GM12878 (cell line): ENCODE measurements at regions not wholly inside any gene's neighbourhood (a gene's known extent, or its start where the extent isn't known, plus 50 kb on each side); places are given as distances from the start of the nearest gene placed in this dataset.

Experiments used
- ATAC-seq: fragments of 200-7000 bp; cut with Tn5 transposase; 3 replicates; pipeline ENCODE4 v1.9.1; 2020; ENCODE audit warnings: mild to moderate bottlenecking, moderate library complexity
- BruUV-seq: library from RNA; stranded (reverse); fragments of 400-500 nt; replicated peaks from 2 replicates; lab custom pipeline; 2021; lab: Mats Ljungman, UMichigan
- CTCF ChIA-PET: fragments of 300-600 bp; sonication (Branson Sonifier 250); formaldehyde crosslinking; extraction: SDS; loops from one replicate; lab custom pipeline; 2021; ENCODE audit warnings: inconsistent platforms; lab: Yijun Ruan, JAX
- POLR2A ChIA-PET: fragments of 350-600 bp; formaldehyde crosslinking; extraction: SDS; loops from one replicate; lab custom pipeline; 2021; ENCODE audit warnings: inconsistent platforms; lab: Charles Lee
- RAD21 ChIA-PET: fragments of 300-600 bp; sonication (Branson Sonifier 250); formaldehyde crosslinking; loops from one replicate; lab custom pipeline; 2023; ENCODE audit warnings: antibody characterized with exemption; ENCODE audit not compliant: unreplicated experiment; lab: Charles Lee
- SMC1A ChIA-PET: fragments of 300-600 bp; sonication (Branson Sonifier 250); formaldehyde crosslinking; loops from one replicate; lab custom pipeline; 2023; ENCODE audit not compliant: unreplicated experiment, uncharacterized antibody; lab: Charles Lee
- DNase-seq: peaks from one replicate; pipeline ENCODE4 v3.0.0-alpha.2; 2011; ENCODE audit warnings: low read depth, low spot score
- FAIRE-seq: peaks from 3 replicates; lab custom pipeline; 2011; peaks lifted over from hg19 to GRCh38; lab: Jason Lieb, UNC
- H2AFZ ChIP-seq: 2 replicates; pipeline ENCODE4 v1.6.0; 2011; ENCODE audit warnings: low read depth, low read length, control low read depth; ENCODE audit not compliant: control insufficient read depth
- H3K27ac ChIP-seq: 2 replicates; pipeline ENCODE4 v1.5.1; 2011; ENCODE audit warnings: control low read depth; ENCODE audit not compliant: control insufficient read depth, insufficient read depth
- H3K27me3 ChIP-seq, 2 experiments: replicated peaks in 1 of 2; 2 replicates each; pipeline versions ENCODE4 v1.6.0 to v1.6.1; 2011; ENCODE audit warnings: low read length in 1 of 2; ENCODE audit not compliant: control insufficient read depth in 2 of 2, insufficient read depth in 2 of 2
- H3K36me3 ChIP-seq, 2 experiments: 2 replicates each; pipeline ENCODE4 v1.5.1; 2011; ENCODE audit warnings: low read length in 1 of 2; ENCODE audit not compliant: control insufficient read depth in 2 of 2, insufficient read depth in 2 of 2
- H3K4me1 ChIP-seq: 2 replicates; pipeline ENCODE4 v1.6.1; 2011; ENCODE audit warnings: mild to moderate bottlenecking, low read length, moderate library complexity, mixed read lengths; ENCODE audit not compliant: control insufficient read depth, insufficient read depth
- H3K4me2 ChIP-seq: 2 replicates; pipeline ENCODE4 v1.6.0; 2011; ENCODE audit warnings: control low read depth; ENCODE audit not compliant: control insufficient read depth, insufficient read depth
- H3K4me3 ChIP-seq: fragments of 200-600 bp; sonication (generic); 2 replicates; pipeline ENCODE4 v1.5.1; 2016
- H3K79me2 ChIP-seq: 2 replicates; pipeline ENCODE4 v1.6.0; 2011; ENCODE audit warnings: low read length; ENCODE audit not compliant: control insufficient read depth, insufficient read depth
- H3K9ac ChIP-seq: 2 replicates; pipeline ENCODE4 v1.8.0; 2011; ENCODE audit warnings: low read length, control low read depth, mixed read lengths; ENCODE audit not compliant: control insufficient read depth, insufficient read depth
- H3K9me3 ChIP-seq: replicated peaks from 3 replicates; pipeline ENCODE4 v1.5.1; 2011; ENCODE audit warnings: mild to moderate bottlenecking, low read length; ENCODE audit not compliant: control insufficient read depth, insufficient read depth
- H4K20me1 ChIP-seq: 2 replicates; pipeline ENCODE4 v1.6.0; 2011; ENCODE audit not compliant: control insufficient read depth, insufficient read depth
- ASH2L ChIP-seq: fragments of 300-600, 200-600 bp; sonication (generic); IDR thresholded peaks from 2 replicates; pipeline ENCODE4 v1.6.1; 2017; ENCODE audit warnings: low read depth, mild to moderate bottlenecking, borderline replicate concordance
- ATF7 ChIP-seq: fragments of 450-650 bp; IDR thresholded peaks from 2 replicates; pipeline ENCODE4 v1.6.1; 2016; ENCODE audit warnings: low read depth, mild to moderate bottlenecking
- BCL11A ChIP-seq: IDR thresholded peaks from 2 replicates; pipeline ENCODE4 v1.6.1; 2011; ENCODE audit warnings: low read depth, low read length
- EED ChIP-seq: sonication (generic); IDR thresholded peaks from 2 replicates; pipeline ENCODE4 v1.6.1; 2016; ENCODE audit warnings: antibody characterized with exemption, low read depth
- EZH2 ChIP-seq: IDR thresholded peaks from 2 replicates; pipeline ENCODE4 v1.6.1; 2012; ENCODE audit warnings: low read depth, mild to moderate bottlenecking, control low read depth, inconsistent platforms, low read length, borderline replicate concordance; ENCODE audit not compliant: control insufficient read depth
- FOS ChIP-seq: IDR thresholded peaks from 3 replicates; pipeline ENCODE4 v1.6.1; 2011; ENCODE audit warnings: borderline replicate concordance; ENCODE audit not compliant: insufficient read length; ENCODE audit errors: extremely low read depth
- FOXK2 ChIP-seq: fragments of 450-650 bp; IDR thresholded peaks from 2 replicates; pipeline ENCODE4 v1.6.1; 2017; ENCODE audit warnings: mild to moderate bottlenecking, moderate library complexity
- MYB ChIP-seq: fragments of 150-350 bp; IDR thresholded peaks from 2 replicates; pipeline ENCODE4 v1.6.1; 2014; ENCODE audit warnings: mild to moderate bottlenecking, low read depth, low read length, borderline replicate concordance
- MYC ChIP-seq: IDR thresholded peaks from 2 replicates; pipeline ENCODE4 v1.6.1; 2011; ENCODE audit warnings: mild to moderate bottlenecking, low read length, moderate library complexity, inconsistent platforms; ENCODE audit not compliant: insufficient read depth, insufficient replicate concordance, insufficient read length, severe bottlenecking
- NFYB ChIP-seq: IDR thresholded peaks from 2 replicates; pipeline ENCODE4 v1.6.1; 2011; ENCODE audit warnings: low read depth, mild to moderate bottlenecking, low read length, improper control_type of control experiment, moderate library complexity; ENCODE audit not compliant: insufficient read depth
- NKRF ChIP-seq: fragments of 450-650 bp; conservative IDR thresholded peaks from 2 replicates; pipeline ENCODE4 v1.6.1; 2017; ENCODE audit warnings: mild to moderate bottlenecking, moderate library complexity
- NR2F1 ChIP-seq: fragments of 450-650 bp; conservative IDR thresholded peaks from 2 replicates; pipeline ENCODE4 v1.6.1; 2017; ENCODE audit warnings: mild to moderate bottlenecking
- NRF1 ChIP-seq: conservative IDR thresholded peaks from 2 replicates; pipeline ENCODE4 v1.6.1; 2011; ENCODE audit warnings: mild to moderate bottlenecking, low read depth, low read length, improper control_type of control experiment
- SIN3A ChIP-seq: IDR thresholded peaks from 2 replicates; pipeline ENCODE4 v1.6.1; 2012; ENCODE audit warnings: low read depth, low read length, improper control_type of control experiment
- SMAD1 ChIP-seq: fragments of 450-650 bp; IDR thresholded peaks from 2 replicates; pipeline ENCODE4 v1.6.1; 2018; ENCODE audit warnings: mild to moderate bottlenecking, low read depth; ENCODE audit not compliant: partially characterized antibody
- SRF ChIP-seq, 2 experiments: IDR thresholded peaks; 2 replicates each; pipeline ENCODE4 v1.6.1; 2011; ENCODE audit warnings: low read depth in 2 of 2, low read length in 2 of 2, mild to moderate bottlenecking in 1 of 2, moderate library complexity in 1 of 2
- SUZ12 ChIP-seq: fragments of 200-600 bp; sonication (generic); IDR thresholded peaks from one replicate; pipeline ENCODE4 v1.6.1; 2018; ENCODE audit warnings: antibody characterized with exemption, mild to moderate bottlenecking; ENCODE audit not compliant: unreplicated experiment
- TCF3 ChIP-seq: IDR thresholded peaks from 2 replicates; pipeline ENCODE4 v1.6.1; 2012; ENCODE audit warnings: low read depth, mild to moderate bottlenecking, low read length, borderline replicate concordance; ENCODE audit not compliant: insufficient read depth
- USF1 ChIP-seq: IDR thresholded peaks from 2 replicates; pipeline ENCODE4 v1.6.1; 2011; ENCODE audit warnings: borderline replicate concordance, low read depth, mild to moderate bottlenecking, moderate library complexity, mixed read lengths, low read length; ENCODE audit not compliant: insufficient read depth; ENCODE audit errors: extremely low read length
- ZNF687 ChIP-seq: fragments of 450-650 bp; IDR thresholded peaks from 2 replicates; pipeline ENCODE4 v1.6.1; 2017; ENCODE audit warnings: mild to moderate bottlenecking, moderate library complexity
- WGBS: methylation state at CpG from one replicate; pipeline ENCODE4 v1.1.6; 2016; ENCODE audit warnings: low lambda C conversion rate; ENCODE audit not compliant: insufficient replicate concordance, insufficient coverage; ENCODE audit errors: missing lambda C conversion rate; 5-methylcytosine and 5-hydroxymethylcytosine counted together
- in situ Hi-C: fragments of 300-500 bp; cut with MboI; formaldehyde crosslinking; loops from 9 replicates; pipeline ENCODE4 v1.14.3; 2018; ENCODE audit warnings: mixed read lengths
- intact Hi-C: fragments of 100-400 bp; cut with micrococcal nuclease; formaldehyde crosslinking; loops from one replicate; pipeline ENCODE4 v1.14.2; 2022; ENCODE audit not compliant: unreplicated experiment

- no TSS peak for BruUV-seq
- CTCF ChIA-PET, result no interaction called here
Measured at GRCh38 chr7:106443156-106443555, 158.4 kb upstream of the NAMPT start.

More at GRCh38 chr7:106443156-106443555, 158.4 kb upstream of the NAMPT start:
- Histone ChIP-seq H3K9me3 (no peaks in the 10 kb centered on the region; the same call in 2 of the 3 replicates), H4K20me1 (no peaks in the 10 kb centered on the region), H3K4me1 (no peaks in the 10 kb centered on the region), H3K27ac (no peak overlapping the region), H3K36me3 (no peaks in the 10 kb centered on the region), H3K9ac (no peak overlapping the region), H3K79me2 (no peaks in the 10 kb centered on the region), H3K4me2 (no peak overlapping the region), H2AFZ (no peak overlapping the region), H3K27me3 (no peaks in the 10 kb centered on the region), H3K4me3 (no peak overlapping the region)
- no peak for DNase-seq
- in situ Hi-C loops (no loop called here), intact Hi-C loops (no loop called here)
- ChIA-PET RAD21 (no interaction called here), SMC1A (no interaction called here), POLR2A (no interaction called here)
- no peak for ATAC-seq
- no peak for TF ChIP-seq NRF1
- no peak for TF ChIP-seq SRF (IDR thresholded peaks at IDR 0.05; ENCODE audit: low read depth in 2 of 2, low read length in 2 of 2)
- TF ChIP-seq TCF3, result no peak
- TF ChIP-seq MYC, result no peak
- no peak for TF ChIP-seq NFYB
- TF ChIP-seq USF1, result no peak
- no peak for TF ChIP-seq ATF7
- no peak for TF ChIP-seq NKRF
- no peak for TF ChIP-seq FOS
- no peak for TF ChIP-seq EED
- no peak for TF ChIP-seq FOXK2
- no peak for TF ChIP-seq MYB
- no peak for TF ChIP-seq SIN3A
- no peak for TF ChIP-seq ZNF687
- no peak for TF ChIP-seq ASH2L
- TF ChIP-seq NR2F1, result no peak
- TF ChIP-seq SUZ12, result no peak
- TF ChIP-seq SMAD1, result no peak
- TF ChIP-seq EZH2, result no peak
- TF ChIP-seq BCL11A, result no peak
- WGBS, result 36% methylated on average over 4 of the region's 4 CpGs
- no peak for FAIRE-seq
